ENCODE measurements at regions not wholly inside any gene's neighbourhood (a gene's known extent, or its start where the extent isn't known, plus 50 kb on each side); places are given as distances from the start of the nearest gene placed in this dataset.

GRCh38 chr18:78849046-78849445, 130.6 kb upstream of the SALL3 start:
- intact Hi-C loops (cut with DNase I), result no loop called here
- DNase-seq, result no peak
- TF ChIP-seq CTCF (IDR thresholded peaks at IDR 0.05), result no peak
- Histone ChIP-seq H3K27ac (no peak overlapping the region), H3K36me3 (no peaks in the 10 kb centered on the region), H3K27me3 (no peaks in the 10 kb centered on the region), H3K4me1 (no peaks in the 10 kb centered on the region), H3K4me3 (no peak overlapping the region), H3K9me3 (peaks cover 0 to 30% of the 10 kb centered on the region in 2 donors)
- no peak for ATAC-seq

- Histone ChIP-seq H3K4me3 (no peak overlapping the region), H3K9me3 (peaks cover 0 to 28% of the 10 kb centered on the region in 2 donors), H3K36me3 (no peaks in the 10 kb centered on the region), H3K27ac (no peak overlapping the region), H3K27me3 (no peaks in the 10 kb centered on the region), H3K4me1 (no peaks in the 10 kb centered on the region)
- intact Hi-C loops (cut with DNase I), result no loop called here
- TF ChIP-seq CTCF (IDR thresholded peaks at IDR 0.05), result no peak
- DNase-seq, result no peak
- no peak for ATAC-seq
Measured at GRCh38 chr18:78849458-78849857, 130.2 kb upstream of the SALL3 start.

- Histone ChIP-seq H3K4me1 (no peaks in the 10 kb centered on the region), H3K27ac (no peak overlapping the region), H3K4me3 (no peak overlapping the region), H3K27me3 (peaks cover 0 to 23% of the 10 kb centered on the region in 2 donors), H3K36me3 (no peaks in the 10 kb centered on the region), H3K9me3 (peaks cover 0 to 19% of the 10 kb centered on the region in 2 donors)
- ATAC-seq (no peak), DNase-seq (no peak)
- TF ChIP-seq CTCF (IDR thresholded peaks at IDR 0.05), result no peak
- intact Hi-C loops (cut with DNase I), result no loop called here
Measured at GRCh38 chr18:78853341-78853740, 126.3 kb upstream of the SALL3 start.

- Histone ChIP-seq H3K4me1 (no peaks in the 10 kb centered on the region), H3K36me3 (no peaks in the 10 kb centered on the region), H3K27me3 (peaks cover 0 to 37% of the 10 kb centered on the region in 2 donors), H3K9me3 (peaks cover 0 to 15% of the 10 kb centered on the region in 2 donors), H3K4me3 (no peak overlapping the region), H3K27ac (no peak overlapping the region)
- ATAC-seq (no peak), DNase-seq (no peak)
- no peak for TF ChIP-seq CTCF (IDR thresholded peaks at IDR 0.05)
- intact Hi-C loops (cut with DNase I), result no loop called here
Measured at GRCh38 chr18:78855188-78855587, 124.4 kb upstream of the SALL3 start.

- peaks cover 0 to 5% of the 10 kb centered on the region in 2 donors for H3K9me3 ChIP-seq
- H3K4me1 ChIP-seq, result no peaks in the 10 kb centered on the region
- H3K36me3 ChIP-seq, result no peaks in the 10 kb centered on the region
- DNase-seq (no peak), ATAC-seq (no peak)
- TF ChIP-seq CTCF (IDR thresholded peaks at IDR 0.05), result no peak
- intact Hi-C loops (cut with DNase I), result no loop called here
- H3K27ac ChIP-seq, result no peak overlapping the region
- no peak overlapping the region for H3K4me3 ChIP-seq
- peaks cover 0 to 50% of the 10 kb centered on the region in 2 donors for H3K27me3 ChIP-seq
Measured at GRCh38 chr18:78856569-78857313, 122.9 kb upstream of the SALL3 start.

All from left lung (tissue), 4 donors.